ENCODE measurements at regions not wholly inside any gene's neighbourhood (a gene's known extent, or its start where the extent isn't known, plus 50 kb on each side); places are given as distances from the start of the nearest gene placed in this dataset.
"Not testable (repeated sequence)": the region's sequence is repeated elsewhere in the genome, so short reads cannot be mapped to it uniquely, and the experiment has no call there.

GRCh38 chr4:38330936-38331335 is 333.1 kb upstream of the KLF3 start:
- no peak for DNase-seq (ENCODE audit: low read depth in 2 of 3, low spot score in 1 of 3)

GRCh38 chr4:38332699-38333098 is 331.3 kb upstream of the KLF3 start:
- DNase-seq (ENCODE audit: low read depth in 2 of 3, low spot score in 1 of 3) = no peak

- DNase-seq (ENCODE audit: low read depth in 2 of 3, low spot score in 1 of 3) = no peak
Observed at GRCh38 chr4:38333219-38333618, 330.8 kb upstream of the KLF3 start.

GRCh38 chr4:38334791-38335190 is 329.2 kb upstream of the KLF3 start:
- no peak for DNase-seq (ENCODE audit: low read depth in 2 of 3, low spot score in 1 of 3)

GRCh38 chr4:38338939-38339338 is 325.1 kb upstream of the KLF3 start:
- not testable (repeated sequence) for DNase-seq (ENCODE audit: low read depth in 2 of 3, low spot score in 1 of 3)

GRCh38 chr4:38343608-38344007 is 320.4 kb upstream of the KLF3 start:
- no peak for DNase-seq (ENCODE audit: low read depth in 2 of 3, low spot score in 1 of 3)

- no peak for DNase-seq (ENCODE audit: low read depth in 2 of 3, low spot score in 1 of 3)
Observed at GRCh38 chr4:38344929-38345328, 319.1 kb upstream of the KLF3 start.

- no peak for DNase-seq (ENCODE audit: low read depth in 2 of 3, low spot score in 1 of 3)
Observed at GRCh38 chr4:38347251-38347650, 316.7 kb upstream of the KLF3 start.

GRCh38 chr4:38354421-38354820 is 309.6 kb upstream of the KLF3 start:
- DNase-seq (ENCODE audit: low read depth in 2 of 3, low spot score in 1 of 3) = no peak

GRCh38 chr4:38354872-38355271 is 309.1 kb upstream of the KLF3 start:
- DNase-seq (ENCODE audit: low read depth in 2 of 3, low spot score in 1 of 3) = no peak

GRCh38 chr4:38356686-38357085 is 307.3 kb upstream of the KLF3 start:
- no peak for DNase-seq (ENCODE audit: low read depth in 2 of 3, low spot score in 1 of 3)

GRCh38 chr4:38357546-38357945 is 306.5 kb upstream of the KLF3 start:
- no peak for DNase-seq (ENCODE audit: low read depth in 2 of 3, low spot score in 1 of 3)

GRCh38 chr4:38359113-38359512 is 304.9 kb upstream of the KLF3 start:
- DNase-seq (ENCODE audit: low read depth in 2 of 3, low spot score in 1 of 3) = peak in 1 of 3 donors; percentile 12

GRCh38 chr4:38360201-38360600 is 303.8 kb upstream of the KLF3 start:
- no peak for DNase-seq (ENCODE audit: low read depth in 2 of 3, low spot score in 1 of 3)

- no peak for DNase-seq (ENCODE audit: low read depth in 2 of 3, low spot score in 1 of 3)
Observed at GRCh38 chr4:38364383-38364963, 299.5 kb upstream of the KLF3 start.

- DNase-seq (ENCODE audit: low read depth in 2 of 3, low spot score in 1 of 3) = no peak
Observed at GRCh38 chr4:38365261-38365660, 298.7 kb upstream of the KLF3 start.

GRCh38 chr4:38365748-38366310 is 298.2 kb upstream of the KLF3 start:
- no peak for DNase-seq (ENCODE audit: low read depth in 2 of 3, low spot score in 1 of 3)

GRCh38 chr4:38366456-38366855 is 297.5 kb upstream of the KLF3 start:
- no peak for DNase-seq (ENCODE audit: low read depth in 2 of 3, low spot score in 1 of 3)

- DNase-seq (ENCODE audit: low read depth in 2 of 3, low spot score in 1 of 3) = no peak
Observed at GRCh38 chr4:38366997-38367396, 297.0 kb upstream of the KLF3 start.

GRCh38 chr4:38367642-38368174 is 296.3 kb upstream of the KLF3 start:
- no peak for DNase-seq (ENCODE audit: low read depth in 2 of 3, low spot score in 1 of 3)

GRCh38 chr4:38368613-38369012 is 295.4 kb upstream of the KLF3 start:
- no peak for DNase-seq (ENCODE audit: low read depth in 2 of 3, low spot score in 1 of 3)

GRCh38 chr4:38371391-38371851 is 292.6 kb upstream of the KLF3 start:
- no peak for DNase-seq (ENCODE audit: low read depth in 2 of 3, low spot score in 1 of 3)

GRCh38 chr4:38373375-38373774 is 290.6 kb upstream of the KLF3 start:
- DNase-seq (ENCODE audit: low read depth in 2 of 3, low spot score in 1 of 3) = no peak

Measured in stimulated activated CD4-positive, alpha-beta T cell treated with anti-CD3 and anti-CD28 coated beads, Interleukin-12 subunit alpha, Interleukin-12 subunit beta, amount 100 ng/mL, for 48 hours (primary cell).